NCI-H524 (cell line): ENCODE measurements at regions not wholly inside any gene's neighbourhood (a gene's known extent, or its start where the extent isn't known, plus 50 kb on each side); places are given as distances from the start of the nearest gene placed in this dataset.
"Not testable (repeated sequence)": the region's sequence is repeated elsewhere in the genome, so short reads cannot be mapped to it uniquely, and the experiment has no call there.

Experiments
- DNase-seq, 2 experiments: peaks; one replicate each; lab custom pipeline; 2025; lab: John Stamatoyannopoulos, UW

DNA sequence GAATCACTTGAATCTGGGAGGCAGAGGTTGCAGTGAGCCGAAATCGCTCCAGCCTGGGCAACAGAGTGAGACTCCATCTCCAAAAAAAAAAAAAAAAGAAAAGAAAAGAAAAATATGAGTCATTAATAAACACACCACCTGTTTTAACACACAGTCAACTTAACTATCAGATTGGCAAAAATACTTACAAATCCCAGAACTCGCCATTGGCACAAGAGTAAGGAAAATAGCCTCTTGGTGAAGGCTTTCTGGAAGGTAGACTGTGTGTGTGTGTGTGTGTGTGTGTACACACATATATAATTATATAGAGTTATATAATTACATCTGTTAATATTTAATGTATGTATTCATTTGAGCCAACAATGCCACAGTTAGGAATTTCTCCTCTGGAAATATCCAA, 63.7 kb upstream of the UXS1 start:
- DNase-seq, result no peak

DNA sequence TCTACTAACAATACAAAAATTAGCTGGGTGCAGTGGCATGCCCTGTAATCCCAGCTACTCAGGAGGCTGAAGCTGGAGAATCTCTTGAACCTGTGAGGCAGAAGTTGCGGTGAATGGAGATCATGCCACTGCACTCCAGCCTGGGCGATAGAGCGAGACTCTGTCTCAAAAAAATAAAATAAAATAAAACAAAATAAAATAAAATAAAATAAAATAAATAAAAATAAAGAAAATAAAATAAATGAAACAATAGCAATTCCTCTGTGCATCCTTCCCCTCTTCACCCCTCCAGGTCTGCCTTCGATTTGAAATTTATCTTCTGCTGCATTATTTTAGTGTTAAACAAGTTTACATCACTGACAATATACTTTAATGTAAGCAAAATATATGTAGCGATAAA, 63.0 kb upstream of the UXS1 start:
- no peak for DNase-seq

DNA sequence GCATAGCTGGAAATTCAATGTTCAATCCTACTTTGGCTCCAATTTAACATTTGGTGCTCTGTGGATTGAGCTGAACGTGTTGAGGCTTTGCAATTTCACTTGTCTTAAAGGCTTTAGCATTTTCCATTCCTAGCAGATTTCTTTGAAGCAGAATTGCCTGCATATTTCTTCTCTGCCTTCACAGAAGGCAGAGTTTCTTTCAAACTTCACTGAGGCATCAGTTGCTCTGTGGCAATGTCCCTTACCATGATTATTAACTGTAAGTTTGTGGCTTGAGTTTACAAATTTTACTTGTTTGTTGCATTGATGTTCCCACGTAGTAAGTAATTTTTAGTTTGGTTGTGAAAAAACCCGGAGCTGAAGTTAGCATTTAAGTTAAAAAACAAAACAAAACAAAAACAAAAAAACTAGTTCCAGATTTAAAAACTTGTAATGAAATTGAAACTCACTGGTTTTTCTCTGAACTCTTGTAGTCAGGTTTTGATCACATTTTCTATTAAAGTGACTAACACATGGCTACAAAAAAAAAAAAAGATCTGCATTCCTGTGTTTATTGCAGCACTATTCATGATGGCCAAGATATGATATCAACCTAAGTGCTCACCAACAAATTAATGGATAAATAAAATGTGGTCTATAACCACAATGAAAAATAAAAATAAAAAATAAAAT, 55.2 kb upstream of the UXS1 start:
- not testable (repeated sequence) for DNase-seq

DNA sequence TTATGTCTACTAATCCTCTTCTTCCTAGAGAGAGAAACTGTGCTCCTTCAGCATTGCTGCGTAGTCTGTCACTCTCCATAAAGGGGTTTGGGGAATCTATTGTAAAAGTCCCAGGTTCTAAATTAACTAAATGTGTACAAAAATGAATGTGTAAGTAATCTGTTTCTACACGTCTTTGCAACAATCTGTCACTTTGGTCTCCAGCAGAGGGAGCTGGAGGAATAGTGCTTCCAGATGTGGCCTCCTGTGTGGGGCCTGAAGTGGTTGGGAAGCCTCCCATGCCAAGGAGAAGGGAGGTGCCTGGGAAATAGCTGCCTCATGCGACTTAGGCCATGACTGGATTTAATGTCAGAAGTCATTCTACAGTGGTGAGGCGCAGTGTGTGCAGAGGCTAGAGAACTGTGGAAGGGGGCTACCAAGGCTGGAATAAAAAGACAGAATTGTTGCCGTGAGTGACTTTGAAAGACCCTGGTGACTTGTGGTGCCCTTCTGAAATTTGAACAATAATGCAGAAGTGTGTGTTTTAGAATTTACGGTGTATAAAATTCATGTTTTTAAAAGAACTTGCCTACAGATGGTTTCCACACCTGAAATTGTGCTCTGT, 54.5 kb upstream of the UXS1 start:
- DNase-seq, result peak in 1 of 2 experiments; percentile 31
